K562 (cell line): ENCODE measurements at regions not wholly inside any gene's neighbourhood (a gene's known extent, or its start where the extent isn't known, plus 50 kb on each side); places are given as distances from the start of the nearest gene placed in this dataset.

Experiments
- GABPB2 ChIP-seq: fragments of 250-450 bp; sonication (Bioruptor Pico); conservative IDR thresholded peaks from 2 replicates; pipeline ENCODE4 v1.5.1; 2021; ENCODE audit warnings: mild to moderate bottlenecking
- RNF219 ChIP-seq: fragments of 250-450 bp; sonication (Bioruptor Pico); IDR thresholded peaks from 2 replicates; pipeline ENCODE4 v1.5.0; 2022; ENCODE audit warnings: mild to moderate bottlenecking
- TAF9B ChIP-seq: fragments of 450-650 bp; IDR thresholded peaks from 2 replicates; pipeline ENCODE4 v1.6.1; 2018; ENCODE audit warnings: mild to moderate bottlenecking; ENCODE audit not compliant: partially characterized antibody
- TF ChIP-seq, protein P1 (sequence below): fragments of 250-450 bp; sonication (Bioruptor Pico); IDR thresholded peaks from 2 replicates; pipeline ENCODE4 v1.8.0; 2022; ENCODE audit warnings: inconsistent platforms
- TF ChIP-seq, protein P2 (sequence below): fragments of 250-450 bp; sonication (Bioruptor Pico); IDR thresholded peaks from 2 replicates; pipeline ENCODE4 v1.5.0; 2021

- TF ChIP-seq, protein P1, sequence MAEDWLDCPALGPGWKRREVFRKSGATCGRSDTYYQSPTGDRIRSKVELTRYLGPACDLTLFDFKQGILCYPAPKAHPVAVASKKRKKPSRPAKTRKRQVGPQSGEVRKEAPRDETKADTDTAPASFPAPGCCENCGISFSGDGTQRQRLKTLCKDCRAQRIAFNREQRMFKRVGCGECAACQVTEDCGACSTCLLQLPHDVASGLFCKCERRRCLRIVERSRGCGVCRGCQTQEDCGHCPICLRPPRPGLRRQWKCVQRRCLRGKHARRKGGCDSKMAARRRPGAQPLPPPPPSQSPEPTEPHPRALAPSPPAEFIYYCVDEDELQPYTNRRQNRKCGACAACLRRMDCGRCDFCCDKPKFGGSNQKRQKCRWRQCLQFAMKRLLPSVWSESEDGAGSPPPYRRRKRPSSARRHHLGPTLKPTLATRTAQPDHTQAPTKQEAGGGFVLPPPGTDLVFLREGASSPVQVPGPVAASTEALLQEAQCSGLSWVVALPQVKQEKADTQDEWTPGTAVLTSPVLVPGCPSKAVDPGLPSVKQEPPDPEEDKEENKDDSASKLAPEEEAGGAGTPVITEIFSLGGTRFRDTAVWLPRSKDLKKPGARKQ (CRISPR knock-in tag), result no peak
- TF ChIP-seq RNF219 (no peak), TAF9B (no peak), GABPB2 (CRISPR knock-in tag) (no peak)
- TF ChIP-seq, protein P2, sequence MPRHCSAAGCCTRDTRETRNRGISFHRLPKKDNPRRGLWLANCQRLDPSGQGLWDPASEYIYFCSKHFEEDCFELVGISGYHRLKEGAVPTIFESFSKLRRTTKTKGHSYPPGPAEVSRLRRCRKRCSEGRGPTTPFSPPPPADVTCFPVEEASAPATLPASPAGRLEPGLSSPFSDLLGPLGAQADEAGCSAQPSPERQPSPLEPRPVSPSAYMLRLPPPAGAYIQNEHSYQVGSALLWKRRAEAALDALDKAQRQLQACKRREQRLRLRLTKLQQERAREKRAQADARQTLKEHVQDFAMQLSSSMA (CRISPR knock-in tag), result no peak
Observed at GRCh38 chr3:197428952-197429351, 126.8 kb downstream of the BDH1 start (continued).
